CD4-positive, alpha-beta T cell treated with Interferon gamma for 1 hour (primary cell): ENCODE measurements at regions not wholly inside any gene's neighbourhood (a gene's known extent, or its start where the extent isn't known, plus 50 kb on each side); places are given as distances from the start of the nearest gene placed in this dataset.
"Not testable (repeated sequence)": the region's sequence is repeated elsewhere in the genome, so short reads cannot be mapped to it uniquely, and the experiment has no call there.

Experiments
- DNase-seq: peaks from one replicate; pipeline ENCODE4 v3.0.0-alpha.2; 2020

GRCh38 chr16:79403534-79403933 lies 197.0 kb downstream of the MAF start:
- no peak for DNase-seq

- no peak for DNase-seq
Measured at GRCh38 chr16:79402920-79403319, 197.6 kb downstream of the MAF start.

- DNase-seq, result no peak
Measured at GRCh38 chr16:79402356-79402755, 198.2 kb downstream of the MAF start.

- no peak for DNase-seq
Measured at GRCh38 chr16:79401782-79402181, 198.8 kb downstream of the MAF start.

GRCh38 chr16:79401157-79401556 lies 199.4 kb downstream of the MAF start:
- no peak for DNase-seq

- DNase-seq, result no peak
Measured at GRCh38 chr16:79400462-79401149, 199.9 kb downstream of the MAF start.

GRCh38 chr16:79395591-79395990 lies 204.9 kb downstream of the MAF start:
- DNase-seq, result no peak

GRCh38 chr16:79394206-79394605 lies 206.3 kb downstream of the MAF start:
- no peak for DNase-seq

- no peak for DNase-seq
Measured at GRCh38 chr16:79393564-79393963, 207.0 kb downstream of the MAF start.

- no peak for DNase-seq
Measured at GRCh38 chr16:79393127-79393526, 207.4 kb downstream of the MAF start.

GRCh38 chr16:79392081-79392480 lies 208.5 kb downstream of the MAF start:
- DNase-seq, result no peak

GRCh38 chr16:79391395-79391794 lies 209.1 kb downstream of the MAF start:
- no peak for DNase-seq

GRCh38 chr16:79390481-79391051 lies 210.0 kb downstream of the MAF start:
- DNase-seq, result no peak

- DNase-seq, result no peak
Measured at GRCh38 chr16:79388396-79388795, 212.1 kb downstream of the MAF start.

- DNase-seq, result no peak
Measured at GRCh38 chr16:79386299-79386698, 214.2 kb downstream of the MAF start.

GRCh38 chr16:79381603-79382042 lies 218.9 kb downstream of the MAF start:
- DNase-seq, result peak; percentile 26

- peak; percentile 38 for DNase-seq
Measured at GRCh38 chr16:79380995-79381602, 219.4 kb downstream of the MAF start.

GRCh38 chr16:79379095-79379494 lies 221.4 kb downstream of the MAF start:
- DNase-seq, result no peak

GRCh38 chr16:79377082-79377481 lies 223.5 kb downstream of the MAF start:
- not testable (repeated sequence) for DNase-seq

- no peak for DNase-seq
Measured at GRCh38 chr16:79375351-79375750, 225.2 kb downstream of the MAF start.

GRCh38 chr16:79372503-79373184 lies 227.9 kb downstream of the MAF start:
- peak; percentile 60 for DNase-seq

- DNase-seq, result peak; percentile 15
Measured at GRCh38 chr16:79370736-79371135, 229.8 kb downstream of the MAF start.

GRCh38 chr16:79369796-79370195 lies 230.7 kb downstream of the MAF start:
- no peak for DNase-seq

- DNase-seq, result no peak
Measured at GRCh38 chr16:79367822-79368221, 232.7 kb downstream of the MAF start.
